ENCODE measurements at regions not wholly inside any gene's neighbourhood (a gene's known extent, or its start where the extent isn't known, plus 50 kb on each side); places are given as distances from the start of the nearest gene placed in this dataset.
"Not testable (repeated sequence)": the region's sequence is repeated elsewhere in the genome, so short reads cannot be mapped to it uniquely, and the experiment has no call there.

DNA sequence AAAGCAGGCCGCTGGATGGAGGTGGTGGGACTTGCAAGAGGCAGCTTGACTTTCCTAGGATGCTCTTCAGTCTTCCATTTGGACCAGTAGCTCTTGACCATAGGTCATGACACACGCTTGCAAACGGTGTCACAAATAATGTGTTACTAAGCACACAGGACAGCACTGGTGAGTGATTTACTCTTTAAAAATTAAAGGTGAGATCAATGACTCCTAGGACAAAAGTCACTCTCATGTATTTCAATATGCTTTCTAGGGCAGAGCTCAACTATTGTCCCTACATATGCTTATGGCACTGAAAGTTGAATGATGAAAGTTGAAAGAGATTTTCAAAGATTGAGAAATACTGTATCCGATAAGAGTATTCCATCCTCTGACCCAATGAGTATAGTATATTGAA, 496.7 kb downstream of the EBF1 start:
- DNase-seq (ENCODE audit: low read depth): no peak

DNA sequence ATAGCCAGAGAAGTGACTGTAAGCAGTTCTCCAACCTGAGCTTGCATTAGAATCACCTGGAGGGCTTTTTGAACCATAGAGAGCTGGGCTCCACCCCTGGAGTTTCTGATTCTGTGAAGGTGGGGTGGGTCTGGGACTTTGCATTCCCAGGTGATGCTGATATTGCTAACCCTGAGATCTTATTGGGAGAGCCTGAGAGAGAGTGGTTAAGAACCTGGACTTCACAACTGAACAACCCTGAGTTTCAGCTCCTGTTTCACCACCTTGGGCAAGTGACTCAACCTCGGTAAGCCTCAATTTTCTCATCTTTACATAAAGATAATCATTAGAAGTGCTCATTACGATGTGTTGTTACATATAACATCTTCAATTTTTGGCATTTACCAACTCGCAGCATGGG, 498.6 kb downstream of the EBF1 start:
- no peak for DNase-seq (ENCODE audit: low read depth)

DNA sequence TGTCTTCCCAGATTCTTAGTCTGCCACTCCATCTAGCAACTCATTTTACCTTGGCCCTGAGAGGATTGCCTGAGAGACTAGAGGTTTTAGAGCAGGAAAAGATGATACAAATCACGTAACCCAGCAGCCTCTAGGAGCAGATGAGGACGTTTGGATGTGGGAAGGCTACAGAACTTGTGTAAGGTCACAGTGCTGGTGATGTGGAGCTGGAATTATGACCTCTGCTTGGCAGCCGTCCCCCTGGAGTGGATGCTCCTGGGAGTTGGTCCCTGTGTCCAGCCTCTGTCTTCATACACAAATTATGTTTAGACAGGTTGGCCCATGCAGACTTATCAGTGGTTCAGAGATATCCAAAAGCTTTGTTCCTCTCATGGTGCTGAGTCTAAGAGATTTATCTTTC, 499.0 kb downstream of the EBF1 start:
- no peak for DNase-seq (ENCODE audit: low read depth)

DNA sequence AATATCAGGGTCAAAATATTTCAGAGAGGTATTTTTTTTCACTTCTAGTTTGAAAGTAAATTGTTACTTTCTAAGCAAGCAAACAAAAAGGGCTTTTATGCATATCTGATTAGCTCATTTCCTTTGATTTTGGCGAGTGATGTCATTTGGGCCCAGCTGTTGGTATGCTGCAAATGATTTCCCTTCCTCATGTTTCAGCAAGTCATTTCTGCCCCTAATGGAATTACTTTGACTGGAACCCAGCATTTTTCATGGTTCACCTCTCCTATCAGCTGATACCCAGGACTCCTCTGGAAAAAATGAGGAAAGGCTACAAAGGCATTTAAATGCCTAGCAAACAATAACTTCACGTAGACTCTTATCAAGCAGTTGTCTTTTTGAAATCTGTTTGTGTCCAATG, 500.6 kb downstream of the EBF1 start:
- no peak for DNase-seq (ENCODE audit: low read depth)

DNA sequence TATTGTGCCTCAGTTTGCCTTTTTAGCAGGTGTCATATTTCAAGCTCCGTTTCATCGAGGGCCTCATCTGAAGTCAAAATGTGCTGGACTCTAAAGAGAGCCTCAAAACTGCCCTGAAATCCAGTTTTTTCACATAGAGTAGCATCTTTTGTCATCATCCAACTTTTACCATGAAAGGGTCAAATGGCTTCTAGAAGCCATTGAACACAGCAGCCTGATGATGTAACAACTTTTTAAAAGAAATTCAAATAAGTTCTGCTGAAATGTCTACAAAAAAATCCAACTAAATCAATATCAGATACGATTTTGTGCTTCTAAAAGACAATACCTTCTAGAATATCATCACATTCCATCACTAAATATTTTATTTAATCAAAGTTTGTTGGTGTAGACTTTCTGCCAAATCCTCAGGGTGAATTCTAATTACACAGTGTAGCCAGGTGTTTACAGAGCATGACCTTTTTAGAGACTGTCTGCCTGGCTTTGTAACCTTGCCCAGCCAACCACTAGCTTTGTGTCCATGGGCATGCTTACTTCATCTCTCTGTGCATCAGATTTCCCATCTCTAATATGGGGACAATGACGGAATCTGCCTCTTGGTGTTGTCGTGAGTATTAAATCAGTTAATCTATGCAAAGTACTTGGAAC, 505.0 kb downstream of the EBF1 start:
- DNase-seq (ENCODE audit: low read depth): no peak

DNA sequence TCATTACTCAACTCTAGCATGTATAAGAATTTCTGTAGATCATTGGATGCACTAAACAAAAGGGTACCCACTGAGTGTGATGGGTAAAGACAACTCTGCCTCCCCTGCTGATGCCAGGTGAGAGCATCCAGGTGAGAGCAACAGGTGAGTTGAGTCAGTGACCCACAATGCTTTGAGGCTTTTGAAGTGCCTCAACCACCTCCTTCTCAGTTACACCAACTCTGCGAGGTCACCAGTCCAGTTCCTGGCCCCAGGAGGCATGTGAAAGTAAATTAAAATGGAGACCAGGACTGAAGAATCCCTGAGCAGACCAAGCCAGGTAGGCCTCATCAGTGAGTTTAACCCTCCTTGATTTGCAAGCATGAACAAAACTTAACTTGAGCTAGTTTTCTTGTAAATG, 505.8 kb downstream of the EBF1 start:
- DNase-seq (ENCODE audit: low read depth): no peak

DNA sequence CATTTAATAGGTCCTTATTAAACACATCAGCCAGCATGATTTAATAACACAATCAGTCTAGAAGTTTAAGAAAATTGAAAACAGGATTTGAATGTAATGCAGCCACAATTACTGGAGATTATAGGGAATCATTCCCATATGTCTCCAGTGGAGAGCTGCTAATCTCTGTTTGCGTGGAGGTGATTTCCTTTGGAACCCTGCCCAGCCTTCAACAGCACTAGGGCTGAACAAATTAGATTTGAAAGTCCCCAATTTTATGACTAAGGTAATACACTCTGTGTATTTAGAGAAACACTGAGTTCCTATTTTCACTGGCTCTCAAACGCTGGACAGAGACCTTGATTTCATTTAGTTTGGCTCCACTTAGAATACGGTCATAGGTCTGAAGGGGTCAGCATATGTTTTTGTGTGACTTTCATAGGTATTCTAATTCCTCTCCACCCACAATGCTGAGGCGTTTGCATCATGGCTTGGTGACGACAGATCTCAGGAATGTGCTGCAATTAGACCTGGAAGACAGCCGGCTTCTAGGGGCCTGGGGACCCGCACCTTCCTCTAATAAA, 508.3 kb downstream of the EBF1 start:
- DNase-seq (ENCODE audit: low read depth): no peak

DNA sequence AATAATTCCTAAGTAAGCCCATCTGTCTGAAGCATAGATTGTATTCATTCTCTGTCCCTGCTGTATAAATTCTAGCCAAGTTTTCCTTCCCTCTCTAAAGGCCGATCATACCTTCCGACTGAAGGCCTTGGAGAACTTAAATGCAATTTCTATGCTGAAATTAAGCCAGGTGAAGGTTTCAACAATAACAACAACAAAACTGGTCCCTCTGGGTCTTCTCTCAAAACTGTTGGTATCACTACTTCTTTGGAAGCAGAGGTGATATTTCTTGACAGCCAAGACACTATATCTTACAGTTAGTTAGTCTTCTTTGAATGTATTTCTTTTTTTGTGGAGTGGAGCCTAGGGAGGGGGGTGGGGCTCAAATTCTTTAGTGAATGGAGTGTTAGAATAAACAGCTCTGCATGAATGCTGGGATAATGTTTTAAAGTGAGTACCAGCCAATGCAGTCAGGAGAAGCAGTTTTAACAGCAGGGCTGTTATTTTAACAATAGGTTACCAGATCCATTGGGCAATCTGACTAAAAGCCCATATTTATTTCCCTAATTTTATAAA, 508.9 kb downstream of the EBF1 start:
- no peak for DNase-seq (ENCODE audit: low read depth)

DNA sequence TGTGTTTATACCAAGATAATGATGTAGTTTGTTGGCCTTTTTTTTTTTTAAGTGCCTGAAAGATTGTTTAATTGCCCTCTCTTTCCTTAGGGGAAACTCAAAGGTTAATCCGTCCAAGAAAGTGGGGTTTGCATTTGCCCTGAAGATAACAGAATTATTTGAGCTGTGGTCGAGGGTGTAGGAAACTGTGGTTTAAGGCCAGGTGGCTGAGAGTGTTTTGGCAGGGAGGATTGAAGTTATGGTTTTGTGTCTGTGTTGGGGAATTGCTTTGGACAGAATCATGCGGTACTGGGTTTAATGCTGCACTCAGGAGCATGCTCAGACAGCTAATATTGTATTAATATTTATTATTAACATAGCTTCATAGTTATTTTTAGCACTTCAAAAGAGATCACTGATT, 509.8 kb downstream of the EBF1 start:
- DNase-seq (ENCODE audit: low read depth): no peak

DNA sequence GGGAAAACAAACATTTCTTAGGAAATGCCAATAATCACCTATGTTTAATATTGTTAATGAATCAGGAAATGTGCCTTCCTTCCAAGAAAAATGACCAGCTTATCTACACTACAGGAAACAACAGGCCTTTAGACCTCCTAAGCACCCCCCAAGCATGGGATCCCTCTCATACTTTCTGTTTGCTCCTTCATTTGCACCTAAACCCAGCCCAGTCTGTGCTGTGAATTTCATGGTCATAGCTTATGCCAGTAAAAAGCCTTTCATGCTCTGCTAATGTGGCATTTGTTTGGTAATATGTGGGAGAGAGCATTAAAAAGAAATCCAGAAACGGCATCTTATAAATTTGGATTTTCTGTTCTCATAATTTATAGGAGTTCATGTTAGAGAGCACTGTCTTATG, 511.1 kb downstream of the EBF1 start:
- DNase-seq (ENCODE audit: low read depth): no peak

DNA sequence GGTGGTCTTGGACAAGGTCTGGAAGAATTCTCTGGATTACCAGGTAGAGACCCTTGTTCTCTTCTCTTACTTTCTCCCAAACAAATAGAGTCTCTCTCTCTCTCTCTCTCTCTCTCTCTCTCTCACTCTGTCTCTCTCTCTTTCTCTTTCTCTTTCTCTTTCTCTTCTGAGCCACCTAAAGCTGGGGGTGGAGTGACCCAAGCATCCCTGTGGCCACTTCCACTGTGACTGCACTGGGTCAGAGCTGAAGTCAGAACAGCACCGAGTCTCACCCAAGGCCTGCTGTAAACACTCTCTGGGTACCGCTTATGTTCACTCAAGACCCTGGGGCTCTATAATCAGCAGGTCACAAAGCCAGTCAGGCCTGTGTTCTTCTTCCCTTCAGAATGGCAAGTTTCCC, 513.7 kb downstream of the EBF1 start:
- no peak for DNase-seq (ENCODE audit: low read depth)

DNA sequence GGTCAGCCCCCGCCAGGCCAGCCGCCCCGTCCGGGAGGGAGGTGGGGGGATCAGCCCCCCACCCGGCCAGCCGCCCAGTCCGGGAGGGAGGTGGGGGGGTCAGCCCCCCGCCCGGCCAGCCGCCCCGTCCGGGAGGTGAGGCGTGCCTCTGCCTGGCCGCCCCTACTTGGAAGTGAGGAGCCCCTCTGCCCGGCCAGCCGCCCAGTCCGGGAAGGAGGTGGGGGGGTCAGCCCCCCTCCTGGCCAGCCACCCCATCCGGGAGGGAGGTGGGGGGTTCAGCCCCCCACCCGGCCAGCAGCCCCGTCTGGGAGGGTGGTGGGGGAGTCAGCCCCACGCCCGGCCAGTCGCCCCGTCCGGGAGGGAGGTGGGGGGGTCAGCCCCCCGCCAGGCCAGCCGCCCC, 517.0 kb downstream of the EBF1 start:
- DNase-seq (ENCODE audit: low read depth): not testable (repeated sequence)

DNA sequence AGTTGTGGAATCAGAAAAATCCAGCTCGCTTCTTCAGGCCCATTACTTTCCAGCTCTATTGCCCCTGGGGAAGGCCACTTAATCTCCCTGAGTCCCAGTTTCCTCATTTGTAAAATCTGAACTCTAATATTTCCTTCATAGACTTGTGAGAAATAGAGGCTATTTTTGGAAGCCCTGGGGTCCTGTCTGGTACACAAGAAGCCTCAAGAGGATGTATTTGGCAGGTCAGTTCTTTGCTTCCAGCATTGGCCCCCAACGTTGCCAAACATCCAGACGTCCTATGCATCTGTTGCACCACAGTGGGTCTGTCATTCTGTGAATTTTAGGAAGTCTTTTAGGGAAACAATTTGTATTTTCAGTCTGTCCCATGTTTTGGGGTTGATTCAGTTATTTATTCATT, 525.9 kb downstream of the EBF1 start:
- DNase-seq (ENCODE audit: low read depth): no peak

DNA sequence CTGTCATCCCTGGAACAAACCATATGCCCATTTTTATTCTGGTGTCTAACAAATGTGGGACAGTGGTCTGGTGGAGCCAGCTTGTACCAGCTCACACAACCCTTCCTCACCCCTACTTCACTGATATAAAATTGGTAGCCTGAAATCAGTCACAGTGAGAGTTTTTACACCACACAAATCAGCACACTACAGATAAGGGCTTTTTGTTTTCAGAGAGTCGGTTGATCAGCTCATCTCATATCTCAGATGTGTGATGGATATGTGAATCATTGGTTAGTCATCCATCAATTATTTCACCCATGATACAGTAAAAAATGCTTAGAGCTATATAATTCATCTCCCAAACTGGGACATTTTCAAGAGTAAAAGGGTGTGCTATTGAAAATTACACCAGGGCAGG, 529.2 kb downstream of the EBF1 start:
- DNase-seq (ENCODE audit: low read depth): no peak

DNA sequence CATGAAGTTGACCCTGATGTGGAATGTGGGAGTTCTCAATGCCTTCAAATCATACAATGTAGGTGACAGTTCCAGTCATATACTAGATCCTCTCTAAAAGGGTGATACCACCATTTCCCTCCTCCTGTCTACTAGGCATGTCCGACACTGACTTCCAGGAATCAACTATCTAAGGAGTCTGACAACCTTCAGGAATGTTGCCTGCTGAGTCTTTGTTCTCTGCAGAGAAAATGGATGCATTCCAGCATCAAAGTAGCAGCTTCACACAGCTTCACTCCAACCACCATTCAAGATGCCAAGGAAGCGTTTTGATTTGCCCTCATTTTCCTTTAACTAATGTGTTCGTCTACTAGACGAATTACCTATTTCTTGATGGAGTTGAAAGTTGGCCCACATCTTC, 530.2 kb downstream of the EBF1 start:
- DNase-seq (ENCODE audit: low read depth): no peak

DNA sequence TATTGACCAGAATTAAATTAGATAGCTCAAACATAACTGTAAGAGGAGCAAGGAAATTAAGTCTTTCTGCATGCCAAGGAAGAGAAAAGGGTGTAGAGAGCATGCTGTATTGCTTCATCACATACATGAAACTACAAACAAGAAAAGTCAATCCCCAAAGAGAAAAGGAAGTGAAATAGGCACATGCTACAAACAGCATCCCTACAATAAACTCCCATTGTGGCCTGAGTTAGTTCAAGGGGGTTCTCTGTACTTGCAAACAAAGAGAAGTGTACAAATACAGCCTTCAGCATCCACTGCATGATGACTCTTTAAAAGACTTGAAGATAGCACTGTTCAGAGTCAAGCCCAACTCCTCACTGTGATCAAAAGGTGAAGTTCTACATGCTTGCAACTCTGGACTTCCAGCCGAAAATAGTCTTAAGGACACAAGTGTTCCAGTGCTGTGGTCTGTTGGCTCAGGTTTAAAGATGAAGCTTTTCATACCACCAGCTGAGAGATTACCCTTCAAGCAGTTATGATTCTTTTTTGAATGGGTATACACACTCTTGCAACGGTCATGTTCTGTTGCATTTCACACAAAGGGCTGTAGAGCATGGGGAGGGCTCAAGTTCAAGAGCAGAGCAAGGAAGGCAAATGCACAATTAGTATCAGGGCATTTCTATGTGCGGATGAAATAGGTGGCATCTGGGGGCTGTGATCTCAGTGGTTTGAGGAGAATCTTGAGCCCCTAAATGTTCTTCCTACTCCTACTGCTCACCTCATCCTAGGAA, 534.5 kb downstream of the EBF1 start:
- DNase-seq (ENCODE audit: low read depth): no peak

DNA sequence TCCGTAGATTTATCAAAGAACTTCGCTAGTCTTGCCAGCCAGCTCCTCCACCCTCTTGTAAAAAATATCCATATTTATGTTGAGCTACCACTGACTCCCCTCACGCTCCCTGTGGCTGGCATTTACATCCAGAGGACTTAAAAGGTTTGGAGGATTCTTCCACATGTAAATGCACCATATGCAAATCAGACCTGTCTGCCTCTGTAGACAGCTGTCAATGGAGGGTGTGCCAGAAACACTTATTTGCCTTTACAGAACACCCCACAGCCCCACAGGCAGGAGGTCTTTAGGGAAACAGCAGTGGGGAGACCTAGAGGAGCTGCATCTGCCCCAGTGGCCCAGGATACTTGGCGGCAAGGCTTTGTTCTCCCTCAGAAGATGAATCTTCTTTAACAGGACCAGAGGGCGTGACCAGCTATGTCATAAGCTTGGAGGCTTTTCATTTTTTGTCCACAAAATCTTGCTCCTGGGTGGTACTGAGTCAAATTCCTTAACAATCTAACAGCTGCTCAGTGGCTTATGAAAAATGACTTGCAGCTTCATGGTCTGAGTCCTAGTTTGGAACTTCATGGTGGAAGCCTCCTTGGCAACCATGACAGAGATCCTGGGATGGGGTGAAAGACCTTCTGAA, 535.8 kb downstream of the EBF1 start:
- no peak for DNase-seq (ENCODE audit: low read depth)

DNA sequence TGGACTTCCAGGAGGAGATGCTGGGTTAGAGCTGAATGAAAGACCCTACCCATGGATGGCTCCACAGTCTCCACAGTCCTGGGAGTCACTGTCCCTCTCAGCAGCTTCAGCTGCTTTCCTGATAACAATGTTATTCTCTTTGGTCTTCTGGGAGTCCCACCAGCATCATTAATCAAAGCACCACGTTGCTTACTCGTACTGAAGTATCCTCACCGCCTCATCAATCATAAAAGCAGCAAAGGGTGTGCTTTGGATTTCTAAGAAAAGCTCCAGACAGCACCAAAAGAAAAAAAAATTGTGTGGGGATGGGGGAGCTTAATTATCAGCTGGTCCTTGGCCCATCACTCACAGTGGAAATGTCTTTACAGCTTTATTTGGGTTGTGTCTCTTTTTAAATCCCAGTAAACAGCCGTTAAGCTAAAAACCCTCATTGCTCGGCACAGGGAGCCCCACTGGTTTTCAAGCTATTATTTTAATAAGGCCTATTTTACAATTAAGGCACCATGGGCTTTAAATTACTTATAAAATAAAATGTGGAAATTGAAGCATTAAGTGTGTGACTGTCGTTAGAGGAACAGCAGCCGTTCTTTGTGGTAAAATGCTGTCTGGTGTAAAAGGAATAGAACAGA, 538.0 kb downstream of the EBF1 start:
- DNase-seq (ENCODE audit: low read depth): no peak

DNA sequence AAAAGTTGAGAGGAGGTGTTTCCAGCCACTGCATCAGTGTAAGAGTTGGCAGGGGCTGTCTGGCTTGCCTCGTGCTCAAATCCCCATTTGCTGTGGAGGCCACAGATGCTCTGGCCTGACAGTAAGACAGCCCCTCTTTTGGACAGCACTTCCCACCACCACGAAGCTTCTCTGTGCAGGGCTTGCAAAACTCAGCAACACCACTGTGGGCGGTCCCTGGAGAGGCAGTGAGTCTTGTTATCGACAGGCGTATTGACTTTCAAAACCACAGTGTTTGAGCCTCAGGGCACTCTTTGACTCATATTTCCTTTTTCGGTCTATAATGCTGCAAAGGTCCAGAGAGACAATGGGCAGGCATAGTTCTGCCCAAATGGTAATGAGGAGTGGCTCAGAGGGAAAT, 539.5 kb downstream of the EBF1 start:
- DNase-seq (ENCODE audit: low read depth): no peak

DNA sequence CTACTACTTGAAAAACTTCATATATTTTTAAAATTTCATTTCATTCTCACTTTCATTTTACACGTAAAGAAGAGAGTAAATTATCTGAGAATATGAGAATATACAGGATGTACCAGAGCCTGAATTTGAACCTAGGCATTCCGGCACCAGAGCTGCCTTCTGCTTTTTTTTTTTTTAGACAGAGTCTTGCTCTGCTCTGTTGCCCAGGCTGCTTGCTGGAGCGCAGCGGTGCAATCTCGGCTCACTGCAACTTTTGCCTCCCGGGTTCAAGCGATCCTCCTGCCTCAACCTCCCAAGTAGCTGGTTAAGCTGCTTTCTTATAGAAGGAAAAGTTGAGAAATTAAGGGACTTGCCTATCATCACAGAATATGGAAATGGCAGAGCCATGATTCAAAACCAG, 540.1 kb downstream of the EBF1 start:
- no peak for DNase-seq (ENCODE audit: low read depth)

DNA sequence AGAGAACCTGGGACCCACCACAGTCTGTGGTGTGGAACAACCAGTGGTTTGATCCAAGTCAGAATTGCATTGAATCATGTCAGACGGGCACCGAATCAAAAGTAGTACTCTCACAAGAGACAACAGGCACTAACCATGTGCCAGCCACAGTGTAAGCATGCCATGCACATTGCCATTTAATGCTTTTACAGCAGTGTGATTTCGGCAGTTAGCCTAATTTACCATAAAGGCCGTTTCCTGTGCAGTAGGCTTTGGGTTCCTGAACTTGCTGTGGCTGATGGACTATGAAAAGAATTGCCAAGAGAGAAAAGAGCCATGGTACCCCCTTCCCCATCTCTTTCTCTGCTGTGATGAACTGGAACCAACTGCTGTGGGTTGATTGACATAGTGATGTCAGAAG, 540.6 kb downstream of the EBF1 start:
- no peak for DNase-seq (ENCODE audit: low read depth)

DNA sequence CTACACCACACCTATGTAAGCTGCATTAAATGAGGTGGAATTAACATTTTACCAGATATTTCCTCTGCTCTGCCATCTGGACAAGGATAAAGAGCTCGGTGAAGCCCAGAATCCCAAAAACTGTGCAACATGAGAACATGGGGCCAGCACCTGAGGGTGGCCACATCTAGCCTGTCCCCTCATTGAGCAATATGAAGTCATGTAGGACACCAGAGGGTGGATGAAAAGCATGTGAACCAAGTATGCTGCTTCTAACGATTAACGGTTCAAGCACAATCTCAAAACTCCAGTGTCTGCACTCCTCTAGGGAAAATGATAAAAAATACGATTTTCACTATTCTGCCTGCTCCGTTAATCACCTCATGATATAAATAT, 545.8 kb downstream of the EBF1 start:
- no peak for DNase-seq (ENCODE audit: low read depth)

All from activated T-cell treated with anti-CD3 and anti-CD28 coated beads for 1 hour (primary cell).